ENCODE measurements at regions not wholly inside any gene's neighbourhood (a gene's known extent, or its start where the extent isn't known, plus 50 kb on each side); places are given as distances from the start of the nearest gene placed in this dataset.

GRCh38 chr7:36086571-36086970 lies 66.5 kb upstream of the EEPD1 start:
- POLR2A ChIA-PET = no interaction called here
- ATAC-seq (no peak), FAIRE-seq (no peak)

GRCh38 chr7:36088553-36088952 lies 64.5 kb upstream of the EEPD1 start:
- 87% methylated on average over 2 of the region's 2 CpGs for WGBS (ENCODE audit: missing lambda C conversion rate)
- no peak overlapping the region for H3K4me2 ChIP-seq
- no peak overlapping the region for H3K27ac ChIP-seq
- no peak for DNase-seq (ENCODE audit: low read depth in 1 of 2, low spot score in 1 of 2)
- no peaks in the 10 kb centered on the region for H3K9me3 ChIP-seq
- 0 out of 3 replicates have a peak, but pooled peaks cover 5% of the 10 kb centered on the region for H3K4me1 ChIP-seq
- FAIRE-seq = no peak
- CTCF ChIA-PET = interaction anchor here (1.9 kb wide), 1 partner anchor 15 kb away, joined by 5 read pairs; no protein-coding TSS in a partner anchor
- POLR2A ChIA-PET = no interaction called here
- no peak for ATAC-seq
- no peak overlapping the region for H3K4me3 ChIP-seq
- TF ChIP-seq MAZ (IDR thresholded peaks at IDR 0.05; ENCODE audit: borderline replicate concordance, low read depth, low read length) = no peak
- TF ChIP-seq RCOR1 (IDR thresholded peaks at IDR 0.05; ENCODE audit: low read depth, low read length) = no peak
- TF ChIP-seq NR3C1 (IDR thresholded peaks at IDR 0.05) = no peak
- no peak for TF ChIP-seq RAD21 (conservative IDR thresholded peaks at IDR 0.05 in 1 of 2, IDR thresholded peaks at IDR 0.05 in 1 of 2)
- no peak for TF ChIP-seq ZNF302 (CRISPR knock-in tag; IDR thresholded peaks at IDR 0.05)
- TF ChIP-seq SMC3 (IDR thresholded peaks at IDR 0.05) = no peak
- no peak for TF ChIP-seq FOXS1 (CRISPR knock-in tag; IDR thresholded peaks at IDR 0.05)
- no peak for TF ChIP-seq HMGXB4 (CRISPR knock-in tag; IDR thresholded peaks at IDR 0.05; ENCODE audit: borderline replicate concordance)
- TF ChIP-seq BCL3 (IDR thresholded peaks at IDR 0.05) = no peak
- TF ChIP-seq SREBF2 (IDR thresholded peaks at IDR 0.05) = no peak
- TF ChIP-seq ESRRA (IDR thresholded peaks at IDR 0.05; ENCODE audit: borderline replicate concordance, low read length) = no peak
- no peak for TF ChIP-seq EP300 (IDR thresholded peaks at IDR 0.05)
- no peak for TF ChIP-seq MAFK (IDR thresholded peaks at IDR 0.05; ENCODE audit: partially characterized antibody)
- TF ChIP-seq ZSCAN20 (CRISPR knock-in tag; IDR thresholded peaks at IDR 0.05) = no peak
- no peak for TF ChIP-seq KDM5A (IDR thresholded peaks at IDR 0.05)

More at GRCh38 chr7:36086571-36086970, 66.5 kb upstream of the EEPD1 start:
- no peak overlapping the region for H3K4me3 ChIP-seq
- 0 out of 3 replicates have a peak, but pooled peaks cover 5% of the 10 kb centered on the region for H3K4me1 ChIP-seq
- no peak overlapping the region for H3K27ac ChIP-seq
- no peaks in the 10 kb centered on the region for H3K9me3 ChIP-seq
- CTCF ChIA-PET = interaction anchor here (0.9 to 1.4 kb wide), 2 partner anchors 10 to 203 kb away, joined by 3 to 4 read pairs; no protein-coding TSS in a partner anchor
- H3K4me2 ChIP-seq = no peak overlapping the region
- no peak for DNase-seq (ENCODE audit: low read depth in 1 of 2, low spot score in 1 of 2)
- no peak for TF ChIP-seq ELK1 (IDR thresholded peaks at IDR 0.05; ENCODE audit: low read depth, low read length)
- TF ChIP-seq RCOR1 (IDR thresholded peaks at IDR 0.05; ENCODE audit: low read depth, low read length) = no peak
- TF ChIP-seq CBX2 (IDR thresholded peaks at IDR 0.05; ENCODE audit: borderline replicate concordance, low read depth) = no peak
- no peak for TF ChIP-seq KDM5A (IDR thresholded peaks at IDR 0.05)
- no peak for TF ChIP-seq FOSB (CRISPR knock-in tag; IDR thresholded peaks at IDR 0.05)
- TF ChIP-seq KDM1A (IDR thresholded peaks at IDR 0.05; ENCODE audit: low read depth) = no peak
- TF ChIP-seq RNF2 (IDR thresholded peaks at IDR 0.05; ENCODE audit: borderline replicate concordance, low read depth) = no peak
- no peak for TF ChIP-seq HOXA7 (CRISPR knock-in tag; IDR thresholded peaks at IDR 0.05)
- TF ChIP-seq EHMT2 (IDR thresholded peaks at IDR 0.05; ENCODE audit: low read depth) = no peak
- TF ChIP-seq ZFP36 (IDR thresholded peaks at IDR 0.05; ENCODE audit: borderline replicate concordance, partially characterized antibody) = no peak
- TF ChIP-seq REST (IDR thresholded peaks at IDR 0.05) = no peak
- TF ChIP-seq ZC3H11A (IDR thresholded peaks at IDR 0.05) = no peak
- TF ChIP-seq USF2 (IDR thresholded peaks at IDR 0.05) = no peak
- TF ChIP-seq NFE2L2 (conservative IDR thresholded peaks at IDR 0.05; ENCODE audit: low read length) = no peak
- no peak for TF ChIP-seq MAFK (IDR thresholded peaks at IDR 0.05; ENCODE audit: partially characterized antibody)
- TF ChIP-seq CEBPB (IDR thresholded peaks at IDR 0.05) = no peak
- TF ChIP-seq MYC (IDR thresholded peaks at IDR 0.05; ENCODE audit: borderline replicate concordance, low read length) = no peak
